ENCODE measurements at regions not wholly inside any gene's neighbourhood (a gene's known extent, or its start where the extent isn't known, plus 50 kb on each side); places are given as distances from the start of the nearest gene placed in this dataset.

- TF ChIP-seq CTCF (IDR thresholded peaks at IDR 0.05) (no peak), ZFX (IDR thresholded peaks at IDR 0.05; ENCODE audit: borderline replicate concordance) (no peak)
These were observed 512.6 kb downstream of the PLOD2 start for GRCh38 chr3:145648396-145648795.

All from 22Rv1 (cell line).